ENCODE measurements at regions not wholly inside any gene's neighbourhood (a gene's known extent, or its start where the extent isn't known, plus 50 kb on each side); places are given as distances from the start of the nearest gene placed in this dataset.

DNA sequence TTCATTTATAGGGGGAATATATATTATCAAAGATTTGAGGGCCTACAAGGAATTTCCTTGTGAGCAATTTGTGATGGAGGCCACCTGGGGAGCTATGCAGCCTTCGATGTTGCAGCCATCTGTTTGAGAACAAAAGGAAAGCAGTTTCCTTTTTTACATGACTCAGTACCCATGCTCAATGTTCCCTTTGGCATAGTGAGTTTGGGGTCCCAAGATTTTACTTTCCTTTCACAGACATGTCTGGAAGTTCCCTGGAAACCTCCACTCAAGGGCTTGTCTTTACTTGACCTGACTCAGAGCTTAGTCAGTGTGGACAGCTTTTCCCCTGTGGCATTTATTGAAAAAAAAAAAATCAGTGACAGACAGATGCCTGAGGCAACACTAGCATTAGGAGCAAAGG is 73.5 kb upstream of the VIPR2 start:
- no peak overlapping the region for H3K4me3 ChIP-seq (ENCODE audit: low read depth, low read length)
- no peaks in the 10 kb centered on the region for H3K4me1 ChIP-seq (ENCODE audit: control insufficient read depth in 1 of 2, insufficient read depth in 2 of 2, low read length in 2 of 2)
- H2AFZ ChIP-seq (ENCODE audit: insufficient read depth, low read length, poor library complexity) = no peak overlapping the region
- no peak overlapping the region for H3K18ac ChIP-seq (ENCODE audit: low read length)
- H3K27ac ChIP-seq (ENCODE audit: low read depth, low read length) = no peak overlapping the region
- H4K91ac ChIP-seq (ENCODE audit: low read depth, low read length) = no peak overlapping the region
- no peak overlapping the region for H3K9ac ChIP-seq (ENCODE audit: low read length)
- no peaks in the 10 kb centered on the region for H3K27me3 ChIP-seq (ENCODE audit: insufficient read depth, low read length)
- H3K4me2 ChIP-seq (ENCODE audit: low read length) = no peak overlapping the region
- no peak overlapping the region for H2BK12ac ChIP-seq (ENCODE audit: low read length)
- no peak overlapping the region for H2BK120ac ChIP-seq (ENCODE audit: insufficient read depth, low read length, poor library complexity)
- no peak overlapping the region for H2AK5ac ChIP-seq (ENCODE audit: low read length)
- no peak overlapping the region for H3K23ac ChIP-seq (ENCODE audit: low read length)
- no peak overlapping the region for H4K8ac ChIP-seq (ENCODE audit: low read depth, low read length)
- no peaks in the 10 kb centered on the region for H3K36me3 ChIP-seq (ENCODE audit: control insufficient read depth in 1 of 2, insufficient read depth in 2 of 2, low read length in 2 of 2)
- peak; percentile 10 to 29 for DNase-seq
- H3K14ac ChIP-seq (ENCODE audit: low read length) = no peak overlapping the region
- H3K4ac ChIP-seq (ENCODE audit: low read depth, low read length) = no peak overlapping the region
- no peak overlapping the region for H4K12ac ChIP-seq (ENCODE audit: low read depth, low read length)
- H3K79me2 ChIP-seq (ENCODE audit: control insufficient read depth, insufficient read depth, low read length, poor library complexity) = no peaks in the 10 kb centered on the region
- WGBS (ENCODE audit: extremely low coverage, insufficient coverage, insufficient read length) = no CpG with 5 or more reads among the region's 1 CpG
- H3K9me3 ChIP-seq (ENCODE audit: insufficient read depth, low read depth, low read length) = peaks cover 8% of the 10 kb centered on the region
- no peak overlapping the region for H2BK5ac ChIP-seq (ENCODE audit: low read depth, low read length, poor library complexity)
- no peaks in the 10 kb centered on the region for H3K79me1 ChIP-seq (ENCODE audit: low read length)

DNA sequence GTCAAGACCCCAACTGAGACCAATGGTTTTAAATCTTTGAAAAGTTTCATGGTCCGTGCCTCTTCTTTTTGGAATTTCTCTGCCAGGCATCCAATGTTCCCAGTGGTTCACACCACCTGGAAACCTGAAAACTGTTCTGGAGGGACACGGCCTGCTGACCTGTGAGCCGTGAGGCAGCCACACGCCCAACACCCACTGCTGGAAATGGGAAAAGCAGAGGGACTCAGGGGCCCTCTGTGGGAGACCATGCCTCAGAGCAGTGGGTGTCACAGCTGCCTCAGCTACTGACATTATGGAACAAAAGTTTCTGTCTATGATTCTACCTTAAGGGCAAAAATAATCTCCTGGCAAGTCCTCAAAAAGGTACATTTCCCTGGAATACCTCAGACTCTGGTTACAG is 70.4 kb upstream of the VIPR2 start:
- no peak overlapping the region for H2BK12ac ChIP-seq (ENCODE audit: low read length)
- no peaks in the 10 kb centered on the region for H3K36me3 ChIP-seq (ENCODE audit: control insufficient read depth in 1 of 2, insufficient read depth in 2 of 2, low read length in 2 of 2)
- H3K18ac ChIP-seq (ENCODE audit: low read length) = no peak overlapping the region
- no peak overlapping the region for H4K91ac ChIP-seq (ENCODE audit: low read depth, low read length)
- H2AK5ac ChIP-seq (ENCODE audit: low read length) = no peak overlapping the region
- no peak overlapping the region for H3K14ac ChIP-seq (ENCODE audit: low read length)
- no peaks in the 10 kb centered on the region for H3K27me3 ChIP-seq (ENCODE audit: insufficient read depth, low read length)
- H2BK5ac ChIP-seq (ENCODE audit: low read depth, low read length, poor library complexity) = no peak overlapping the region
- DNase-seq = no peak
- no peak overlapping the region for H4K8ac ChIP-seq (ENCODE audit: low read depth, low read length)
- H3K9ac ChIP-seq (ENCODE audit: low read length) = no peak overlapping the region
- H2AFZ ChIP-seq (ENCODE audit: insufficient read depth, low read length, poor library complexity) = no peak overlapping the region
- no peak overlapping the region for H3K4ac ChIP-seq (ENCODE audit: low read depth, low read length)
- no peak overlapping the region for H2BK120ac ChIP-seq (ENCODE audit: insufficient read depth, low read length, poor library complexity)
- no peak overlapping the region for H3K23ac ChIP-seq (ENCODE audit: low read length)
- no peak overlapping the region for H3K27ac ChIP-seq (ENCODE audit: low read depth, low read length)
- no CpG with 5 or more reads among the region's 4 CpGs for WGBS (ENCODE audit: extremely low coverage, insufficient coverage, insufficient read length)
- no peak overlapping the region for H4K12ac ChIP-seq (ENCODE audit: low read depth, low read length)
- H3K9me3 ChIP-seq (ENCODE audit: insufficient read depth, low read depth, low read length) = peaks cover 11% of the 10 kb centered on the region
- no peaks in the 10 kb centered on the region for H3K4me1 ChIP-seq (ENCODE audit: control insufficient read depth in 1 of 2, insufficient read depth in 2 of 2, low read length in 2 of 2)
- no peak overlapping the region for H3K4me3 ChIP-seq (ENCODE audit: low read depth, low read length)
- no peak overlapping the region for H3K4me2 ChIP-seq (ENCODE audit: low read length)
- no peaks in the 10 kb centered on the region for H3K79me1 ChIP-seq (ENCODE audit: low read length)
- H3K79me2 ChIP-seq (ENCODE audit: control insufficient read depth, insufficient read depth, low read length, poor library complexity) = no peaks in the 10 kb centered on the region

DNA sequence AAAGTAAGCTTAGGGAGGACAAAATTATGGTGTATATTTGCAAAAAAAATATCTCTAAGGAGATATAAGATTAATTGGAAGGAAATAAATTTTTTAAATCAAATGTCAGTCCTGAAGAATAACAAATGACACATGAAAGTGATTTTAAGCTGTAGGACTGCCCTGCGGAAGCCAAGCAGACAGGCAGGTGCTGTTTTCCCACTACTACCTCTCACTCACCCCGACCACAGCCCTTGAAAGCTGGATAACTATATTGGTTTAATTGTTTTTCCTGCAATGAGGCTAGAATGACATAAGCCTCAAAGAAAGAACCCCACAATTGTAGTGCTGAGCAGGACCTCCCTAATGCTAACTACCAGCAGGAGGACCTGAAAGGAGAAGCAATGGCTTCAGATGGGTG is 68.6 kb upstream of the VIPR2 start:
- no peak for DNase-seq
- H2BK12ac ChIP-seq (ENCODE audit: low read length) = no peak overlapping the region
- WGBS (ENCODE audit: extremely low coverage, insufficient coverage, insufficient read length) = no CpG with 5 or more reads among the region's 2 CpGs

DNA sequence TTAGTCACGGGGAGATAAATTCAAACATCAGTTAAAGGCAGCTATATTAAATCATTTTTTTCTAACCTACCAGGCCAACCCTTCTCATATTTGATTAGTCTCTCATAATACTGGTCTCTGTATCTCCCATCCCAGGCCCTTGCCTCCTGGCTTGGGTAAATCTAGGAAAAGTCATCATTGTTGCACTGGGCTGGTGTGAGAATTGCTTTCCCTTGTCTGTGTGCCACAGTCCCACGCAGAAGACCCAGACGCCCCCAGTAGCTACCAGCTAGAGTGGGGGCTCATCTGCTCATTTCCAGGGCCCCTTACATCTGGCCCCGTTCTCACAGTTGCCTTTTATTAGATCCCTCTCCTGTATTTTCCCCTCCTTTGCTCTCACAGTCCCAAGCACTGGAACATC is 67.6 kb upstream of the VIPR2 start:
- Histone ChIP-seq H3K4ac (ENCODE audit: low read depth, low read length) (no peak overlapping the region), H2BK120ac (ENCODE audit: insufficient read depth, low read length, poor library complexity) (no peak overlapping the region), H2AFZ (ENCODE audit: insufficient read depth, low read length, poor library complexity) (no peak overlapping the region), H3K27ac (ENCODE audit: low read depth, low read length) (no peak overlapping the region), H3K9me3 (ENCODE audit: insufficient read depth, low read depth, low read length) (peaks cover 16% of the 10 kb centered on the region), H3K4me3 (ENCODE audit: low read depth, low read length) (no peak overlapping the region), H4K91ac (ENCODE audit: low read depth, low read length) (no peak overlapping the region), H3K18ac (ENCODE audit: low read length) (no peak overlapping the region), H3K79me1 (ENCODE audit: low read length) (no peaks in the 10 kb centered on the region), H3K27me3 (ENCODE audit: insufficient read depth, low read length) (no peaks in the 10 kb centered on the region), H3K36me3 (ENCODE audit: control insufficient read depth in 1 of 2, insufficient read depth in 2 of 2, low read length in 2 of 2) (no peaks in the 10 kb centered on the region), H2BK12ac (ENCODE audit: low read length) (no peak overlapping the region), H2BK5ac (ENCODE audit: low read depth, low read length, poor library complexity) (no peak overlapping the region), H3K79me2 (ENCODE audit: control insufficient read depth, insufficient read depth, low read length, poor library complexity) (no peaks in the 10 kb centered on the region), H4K12ac (ENCODE audit: low read depth, low read length) (no peak overlapping the region), H2AK5ac (ENCODE audit: low read length) (no peak overlapping the region), H3K9ac (ENCODE audit: low read length) (no peak overlapping the region), H4K8ac (ENCODE audit: low read depth, low read length) (no peak overlapping the region), H3K4me2 (ENCODE audit: low read length) (no peak overlapping the region), H3K14ac (ENCODE audit: low read length) (no peak overlapping the region), H3K23ac (ENCODE audit: low read length) (no peak overlapping the region), H3K4me1 (ENCODE audit: control insufficient read depth in 1 of 2, insufficient read depth in 2 of 2, low read length in 2 of 2) (no peaks in the 10 kb centered on the region)
- WGBS (ENCODE audit: extremely low coverage, insufficient coverage, insufficient read length) = no CpG with 5 or more reads among the region's 4 CpGs
- DNase-seq = no peak

More for the DNA sequence above, 68.6 kb upstream of the VIPR2 start:
- Histone ChIP-seq H4K12ac (ENCODE audit: low read depth, low read length) (no peak overlapping the region), H3K23ac (ENCODE audit: low read length) (no peak overlapping the region), H2BK120ac (ENCODE audit: insufficient read depth, low read length, poor library complexity) (no peak overlapping the region), H3K14ac (ENCODE audit: low read length) (no peak overlapping the region), H3K9ac (ENCODE audit: low read length) (no peak overlapping the region), H2AK5ac (ENCODE audit: low read length) (no peak overlapping the region), H2BK5ac (ENCODE audit: low read depth, low read length, poor library complexity) (no peak overlapping the region), H3K27me3 (ENCODE audit: insufficient read depth, low read length) (no peaks in the 10 kb centered on the region), H3K9me3 (ENCODE audit: insufficient read depth, low read depth, low read length) (peaks cover 14% of the 10 kb centered on the region), H3K4me3 (ENCODE audit: low read depth, low read length) (no peak overlapping the region), H4K8ac (ENCODE audit: low read depth, low read length) (no peak overlapping the region), H3K36me3 (ENCODE audit: control insufficient read depth in 1 of 2, insufficient read depth in 2 of 2, low read length in 2 of 2) (no peaks in the 10 kb centered on the region), H3K79me1 (ENCODE audit: low read length) (no peaks in the 10 kb centered on the region), H3K4me1 (ENCODE audit: control insufficient read depth in 1 of 2, insufficient read depth in 2 of 2, low read length in 2 of 2) (no peaks in the 10 kb centered on the region), H4K91ac (ENCODE audit: low read depth, low read length) (no peak overlapping the region), H3K18ac (ENCODE audit: low read length) (no peak overlapping the region), H3K4me2 (ENCODE audit: low read length) (no peak overlapping the region), H3K4ac (ENCODE audit: low read depth, low read length) (no peak overlapping the region), H3K79me2 (ENCODE audit: control insufficient read depth, insufficient read depth, low read length, poor library complexity) (no peaks in the 10 kb centered on the region), H3K27ac (ENCODE audit: low read depth, low read length) (no peak overlapping the region), H2AFZ (ENCODE audit: insufficient read depth, low read length, poor library complexity) (no peak overlapping the region)
